ENCODE measurements at regions not wholly inside any gene's neighbourhood (a gene's known extent, or its start where the extent isn't known, plus 50 kb on each side); places are given as distances from the start of the nearest gene placed in this dataset.

DNA sequence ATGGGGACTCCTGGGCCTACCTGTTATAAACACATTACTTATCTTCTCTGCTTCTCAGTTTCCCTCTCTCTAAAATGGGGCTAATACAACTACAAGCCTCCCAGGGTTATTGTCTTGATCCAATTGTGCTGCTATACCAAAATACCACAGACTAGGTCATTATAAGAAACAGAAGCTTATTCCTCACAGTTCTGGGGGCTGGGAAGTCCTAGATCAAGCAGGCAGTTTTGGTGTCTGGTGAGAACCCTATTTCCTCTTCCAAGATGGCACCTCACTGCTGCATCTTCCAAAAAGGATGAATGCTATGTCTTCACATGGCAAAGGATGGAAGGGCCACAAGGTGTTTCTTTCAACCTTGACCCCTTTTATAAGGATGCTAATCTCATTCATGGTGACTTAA, 732.9 kb upstream of the TBX3 start:
- Histone ChIP-seq H3K9me2 (replicated peaks; ENCODE audit: insufficient read depth, low read length) (no peaks in the 10 kb centered on the region), H3K36me3 (ENCODE audit: insufficient read depth, low read length) (no peaks in the 10 kb centered on the region), H4K20me1 (ENCODE audit: insufficient read depth, low read depth, low read length) (no peaks in the 10 kb centered on the region), H3K4me2 (ENCODE audit: low read depth, low read length, poor library complexity, severe bottlenecking) (no peak overlapping the region), H2AFZ (ENCODE audit: low read length) (no peak overlapping the region), H3K4me1 (ENCODE audit: low read length) (no peaks in the 10 kb centered on the region), H3K27me3 (ENCODE audit: low read length) (0 out of 2 replicates have a peak, but pooled peaks cover 2% of the 10 kb centered on the region), H3K4me3 (ENCODE audit: low read length) (no peak overlapping the region), H3K9me3 (ENCODE audit: low read length) (no peaks in the 10 kb centered on the region; the same call in 1 of the 2 replicates), H3K9ac (ENCODE audit: low read length) (no peak overlapping the region), H3K79me2 (ENCODE audit: low read length) (no peaks in the 10 kb centered on the region), H3K27ac (ENCODE audit: low read length) (no peak overlapping the region)
- no peak for DNase-seq

DNA sequence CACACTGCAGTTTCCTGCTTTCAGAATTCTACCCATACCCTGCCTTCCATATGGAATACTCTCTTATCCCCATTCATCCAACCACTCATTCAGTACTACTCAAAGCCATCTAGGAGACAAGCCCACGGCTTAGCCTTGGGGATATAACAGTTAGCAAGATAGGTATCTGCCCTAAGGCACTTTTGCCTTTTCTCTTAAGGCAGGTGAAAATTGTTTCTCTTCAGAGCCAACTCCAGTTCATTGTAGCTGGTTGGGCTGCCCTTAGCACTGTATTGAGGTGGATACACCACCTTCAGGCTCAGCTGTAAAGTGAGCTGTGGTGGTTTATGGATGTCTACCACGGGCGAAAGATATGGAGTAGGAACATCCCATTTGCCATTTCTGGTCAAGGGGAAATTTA, 729.7 kb upstream of the TBX3 start:
- Histone ChIP-seq H3K79me2 (ENCODE audit: low read length) (no peaks in the 10 kb centered on the region), H3K4me3 (ENCODE audit: low read length) (no peak overlapping the region), H3K27ac (ENCODE audit: low read length) (no peak overlapping the region), H2AFZ (ENCODE audit: low read length) (no peak overlapping the region), H3K4me2 (ENCODE audit: low read depth, low read length, poor library complexity, severe bottlenecking) (no peak overlapping the region), H3K27me3 (ENCODE audit: low read length) (0 out of 2 replicates have a peak, but pooled peaks cover 2% of the 10 kb centered on the region), H4K20me1 (ENCODE audit: insufficient read depth, low read depth, low read length) (no peaks in the 10 kb centered on the region), H3K4me1 (ENCODE audit: low read length) (no peaks in the 10 kb centered on the region), H3K36me3 (ENCODE audit: insufficient read depth, low read length) (no peaks in the 10 kb centered on the region), H3K9me3 (ENCODE audit: low read length) (no peaks in the 10 kb centered on the region; the same call in 1 of the 2 replicates), H3K9me2 (replicated peaks; ENCODE audit: insufficient read depth, low read length) (no peaks in the 10 kb centered on the region), H3K9ac (ENCODE audit: low read length) (no peak overlapping the region)
- DNase-seq = no peak

GRCh38 chr12:115412831-115413230, 728.9 kb upstream of the TBX3 start:
- Histone ChIP-seq H3K9ac (ENCODE audit: low read length) (no peak overlapping the region), H3K27me3 (ENCODE audit: low read length) (0 out of 2 replicates have a peak, but pooled peaks cover 2% of the 10 kb centered on the region), H3K36me3 (ENCODE audit: insufficient read depth, low read length) (no peaks in the 10 kb centered on the region), H3K9me2 (replicated peaks; ENCODE audit: insufficient read depth, low read length) (no peaks in the 10 kb centered on the region), H2AFZ (ENCODE audit: low read length) (no peak overlapping the region), H3K4me1 (ENCODE audit: low read length) (no peaks in the 10 kb centered on the region), H3K4me2 (ENCODE audit: low read depth, low read length, poor library complexity, severe bottlenecking) (no peak overlapping the region), H3K4me3 (ENCODE audit: low read length) (no peak overlapping the region), H3K79me2 (ENCODE audit: low read length) (no peaks in the 10 kb centered on the region), H4K20me1 (ENCODE audit: insufficient read depth, low read depth, low read length) (no peaks in the 10 kb centered on the region), H3K9me3 (ENCODE audit: low read length) (no peaks in the 10 kb centered on the region; the same call in 1 of the 2 replicates), H3K27ac (ENCODE audit: low read length) (no peak overlapping the region)
- DNase-seq = no peak

- Histone ChIP-seq H3K4me1 (ENCODE audit: low read length) (no peaks in the 10 kb centered on the region), H3K36me3 (ENCODE audit: insufficient read depth, low read length) (no peaks in the 10 kb centered on the region), H3K9me3 (ENCODE audit: low read length) (no peaks in the 10 kb centered on the region; the same call in 1 of the 2 replicates), H3K4me2 (ENCODE audit: low read depth, low read length, poor library complexity, severe bottlenecking) (no peak overlapping the region), H3K4me3 (ENCODE audit: low read length) (no peak overlapping the region), H3K27ac (ENCODE audit: low read length) (no peak overlapping the region), H4K20me1 (ENCODE audit: insufficient read depth, low read depth, low read length) (no peaks in the 10 kb centered on the region), H3K79me2 (ENCODE audit: low read length) (no peaks in the 10 kb centered on the region), H3K9me2 (replicated peaks; ENCODE audit: insufficient read depth, low read length) (no peaks in the 10 kb centered on the region), H3K27me3 (ENCODE audit: low read length) (0 out of 2 replicates have a peak, but pooled peaks cover 2% of the 10 kb centered on the region), H2AFZ (ENCODE audit: low read length) (no peak overlapping the region), H3K9ac (ENCODE audit: low read length) (no peak overlapping the region)
- no peak for DNase-seq
These were observed 727.1 kb upstream of the TBX3 start for GRCh38 chr12:115411121-115411520.

DNA sequence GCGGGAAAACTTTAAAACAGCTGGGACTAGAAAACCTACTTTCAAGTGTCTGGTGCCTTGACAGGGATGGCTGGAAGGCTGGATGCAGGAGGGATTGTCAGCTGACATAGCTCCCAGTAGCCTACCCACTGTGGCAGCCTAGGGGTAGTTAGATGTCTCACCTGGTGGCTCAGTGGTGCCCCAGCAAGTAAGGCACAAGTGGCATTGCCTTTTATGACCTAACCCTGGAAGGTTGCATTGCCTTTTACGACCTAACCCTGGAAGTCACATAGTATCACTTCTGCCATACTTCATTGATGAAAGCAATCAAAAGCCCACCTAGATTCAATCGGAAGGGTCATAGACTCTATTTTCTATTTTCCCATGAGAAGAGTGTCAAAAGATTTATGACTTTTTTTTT, 724.7 kb upstream of the TBX3 start:
- Histone ChIP-seq H3K9me2 (replicated peaks; ENCODE audit: insufficient read depth, low read length) (no peaks in the 10 kb centered on the region), H3K27ac (ENCODE audit: low read length) (no peak overlapping the region), H3K79me2 (ENCODE audit: low read length) (no peaks in the 10 kb centered on the region), H3K9me3 (ENCODE audit: low read length) (no peaks in the 10 kb centered on the region), H3K4me2 (ENCODE audit: low read depth, low read length, poor library complexity, severe bottlenecking) (no peak overlapping the region), H4K20me1 (ENCODE audit: insufficient read depth, low read depth, low read length) (no peaks in the 10 kb centered on the region), H3K9ac (ENCODE audit: low read length) (no peak overlapping the region), H3K4me3 (ENCODE audit: low read length) (no peak overlapping the region), H3K27me3 (ENCODE audit: low read length) (no peaks in the 10 kb centered on the region), H2AFZ (ENCODE audit: low read length) (no peak overlapping the region), H3K36me3 (ENCODE audit: insufficient read depth, low read length) (no peaks in the 10 kb centered on the region), H3K4me1 (ENCODE audit: low read length) (no peaks in the 10 kb centered on the region)
- no peak for DNase-seq

DNA sequence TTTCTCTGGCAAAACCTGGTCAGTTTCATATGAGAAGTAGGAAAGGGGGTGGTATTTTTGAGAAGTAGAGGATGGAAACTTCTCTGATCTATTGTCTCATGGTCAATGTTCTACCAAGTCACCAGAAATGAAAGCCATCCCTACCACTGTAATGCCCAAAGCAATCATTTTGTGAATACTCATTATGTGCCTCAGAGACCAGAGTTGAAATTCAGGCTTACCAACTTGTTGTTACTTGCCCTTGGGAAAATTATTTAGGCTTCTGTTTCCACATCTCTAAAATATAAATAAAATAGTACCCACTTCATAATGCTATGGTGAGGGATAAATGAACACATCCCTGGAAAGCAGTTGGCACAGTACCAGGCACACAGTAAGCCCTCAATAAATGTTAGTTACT, 723.7 kb upstream of the TBX3 start:
- no peak for DNase-seq
- no peaks in the 10 kb centered on the region for H3K9me3 ChIP-seq (ENCODE audit: low read length)

DNA sequence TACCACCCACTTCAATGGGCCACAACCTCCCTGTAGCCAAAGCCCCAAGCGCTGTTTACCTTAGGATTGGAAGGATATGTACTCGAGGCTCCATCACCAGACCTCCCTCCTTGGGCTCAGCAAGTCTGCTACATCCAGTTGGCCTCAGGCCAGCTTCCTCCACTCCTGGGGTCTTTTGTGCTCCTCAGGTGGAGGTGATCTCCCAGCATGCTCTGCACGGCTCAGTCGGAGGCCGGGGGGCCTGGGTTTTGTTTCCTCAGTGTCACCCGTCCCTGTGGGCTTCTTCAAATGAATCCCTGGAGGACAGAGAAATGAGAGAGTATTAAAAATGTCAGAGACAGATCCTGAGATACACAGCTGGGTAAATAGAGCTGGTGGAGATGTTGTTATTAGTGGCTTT, 723.1 kb upstream of the TBX3 start:
- no peak for DNase-seq
- H3K4me2 ChIP-seq (ENCODE audit: low read depth, low read length, poor library complexity, severe bottlenecking) = no peak overlapping the region
- H3K36me3 ChIP-seq (ENCODE audit: insufficient read depth, low read length) = no peaks in the 10 kb centered on the region

More for the DNA sequence above, 723.7 kb upstream of the TBX3 start:
- Histone ChIP-seq H3K9me2 (replicated peaks; ENCODE audit: insufficient read depth, low read length) (no peaks in the 10 kb centered on the region), H3K79me2 (ENCODE audit: low read length) (no peaks in the 10 kb centered on the region), H3K36me3 (ENCODE audit: insufficient read depth, low read length) (no peaks in the 10 kb centered on the region), H3K27me3 (ENCODE audit: low read length) (no peaks in the 10 kb centered on the region), H2AFZ (ENCODE audit: low read length) (no peak overlapping the region), H3K27ac (ENCODE audit: low read length) (no peak overlapping the region), H4K20me1 (ENCODE audit: insufficient read depth, low read depth, low read length) (no peaks in the 10 kb centered on the region), H3K9ac (ENCODE audit: low read length) (no peak overlapping the region), H3K4me3 (ENCODE audit: low read length) (no peak overlapping the region), H3K4me1 (ENCODE audit: low read length) (no peaks in the 10 kb centered on the region), H3K4me2 (ENCODE audit: low read depth, low read length, poor library complexity, severe bottlenecking) (no peak overlapping the region)

GRCh38 chr12:115405471-115405860, 721.5 kb upstream of the TBX3 start:
- H3K4me2 ChIP-seq (ENCODE audit: low read depth, low read length, poor library complexity, severe bottlenecking) = no peak overlapping the region
- H3K9ac ChIP-seq (ENCODE audit: low read length) = no peak overlapping the region
- no peak for DNase-seq
- no peaks in the 10 kb centered on the region for H3K9me2 ChIP-seq (replicated peaks; ENCODE audit: insufficient read depth, low read length)
- no peak overlapping the region for H3K4me3 ChIP-seq (ENCODE audit: low read length)
- no peaks in the 10 kb centered on the region for H3K4me1 ChIP-seq (ENCODE audit: low read length)
- no peak overlapping the region for H3K27ac ChIP-seq (ENCODE audit: low read length)
- H3K36me3 ChIP-seq (ENCODE audit: insufficient read depth, low read length) = no peaks in the 10 kb centered on the region
- H2AFZ ChIP-seq (ENCODE audit: low read length) = no peak overlapping the region
- H3K9me3 ChIP-seq (ENCODE audit: low read length) = no peaks in the 10 kb centered on the region
- H3K79me2 ChIP-seq (ENCODE audit: low read length) = no peaks in the 10 kb centered on the region
- H4K20me1 ChIP-seq (ENCODE audit: insufficient read depth, low read depth, low read length) = no peaks in the 10 kb centered on the region
- H3K27me3 ChIP-seq (ENCODE audit: low read length) = no peaks in the 10 kb centered on the region

More for the DNA sequence above, 723.1 kb upstream of the TBX3 start:
- H3K9me2 ChIP-seq (replicated peaks; ENCODE audit: insufficient read depth, low read length) = no peaks in the 10 kb centered on the region
- no peaks in the 10 kb centered on the region for H3K79me2 ChIP-seq (ENCODE audit: low read length)
- no peak overlapping the region for H3K27ac ChIP-seq (ENCODE audit: low read length)
- H2AFZ ChIP-seq (ENCODE audit: low read length) = no peak overlapping the region
- no peaks in the 10 kb centered on the region for H4K20me1 ChIP-seq (ENCODE audit: insufficient read depth, low read depth, low read length)
- no peak overlapping the region for H3K9ac ChIP-seq (ENCODE audit: low read length)
- no peak overlapping the region for H3K4me3 ChIP-seq (ENCODE audit: low read length)
- no peaks in the 10 kb centered on the region for H3K27me3 ChIP-seq (ENCODE audit: low read length)
- H3K9me3 ChIP-seq (ENCODE audit: low read length) = no peaks in the 10 kb centered on the region
- H3K4me1 ChIP-seq (ENCODE audit: low read length) = no peaks in the 10 kb centered on the region

Data from Karpas-422 (cell line).